ENCODE measurements at regions not wholly inside any gene's neighbourhood (a gene's known extent, or its start where the extent isn't known, plus 50 kb on each side); places are given as distances from the start of the nearest gene placed in this dataset.

DNA sequence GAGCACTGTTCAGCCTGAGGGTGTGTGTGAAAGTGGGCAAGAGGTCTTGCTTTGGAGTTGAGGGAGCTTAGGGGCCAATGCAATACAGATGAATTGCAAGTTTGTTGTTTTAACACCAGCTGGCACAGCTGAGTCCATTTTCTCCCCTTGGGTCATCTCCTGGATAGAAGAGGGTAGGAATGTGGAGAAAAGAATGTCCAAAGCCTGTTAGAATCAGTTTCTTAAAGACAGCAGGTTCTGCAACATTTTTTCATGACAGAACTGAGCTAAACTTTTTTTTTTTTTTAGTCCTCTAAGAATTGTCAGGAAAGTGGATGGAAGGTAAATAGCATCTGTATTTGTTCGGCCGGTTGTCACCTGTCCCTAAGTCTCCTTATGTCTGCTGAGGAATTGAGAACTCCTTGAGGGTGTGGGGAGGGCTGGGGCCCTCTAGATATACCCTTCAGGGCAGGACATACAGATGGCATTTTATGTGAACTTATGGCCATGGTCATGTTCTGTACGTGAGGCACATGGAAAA is 211.1 kb upstream of the CADM1 start:
- in situ Hi-C loops (cut with HindIII; ENCODE audit: low pct_unique_long_range_greater_than_20kb, low sequenced_read_pairs) (no loop called here), intact Hi-C loops (cut with micrococcal nuclease; ENCODE audit: unreplicated experiment) (no loop called here)
- no TSS peak for BruUV-seq (replicated peaks)
- Histone ChIP-seq H3K4me1 (ENCODE audit: control insufficient read depth, insufficient read depth, low read length) (no peaks in the 10 kb centered on the region), H3K27ac (ENCODE audit: low read length) (no peak overlapping the region), H3K9me3 (ENCODE audit: control insufficient read depth, insufficient read depth, low read depth, low read length) (no peaks in the 10 kb centered on the region), H3K4me3 (ENCODE audit: low read depth in 2 of 2, low read length in 2 of 2) (no peak overlapping the region), H3K36me3 (ENCODE audit: control insufficient read depth, insufficient read depth, low read length) (no peaks in the 10 kb centered on the region), H3K27me3 (ENCODE audit: control insufficient read depth, insufficient read depth, low read length) (no peaks in the 10 kb centered on the region; the same call in 1 of the 2 replicates)
- ChIA-PET CTCF (no interaction called here), POLR2A (no interaction called here)
- no peak for ATAC-seq
- TF ChIP-seq POLR2AphosphoS5 (IDR thresholded peaks at IDR 0.05; ENCODE audit: low read depth, low read length) (no peak), TCF7L2 (IDR thresholded peaks at IDR 0.05; ENCODE audit: low read depth, low read length) (no peak), SIN3A (IDR thresholded peaks at IDR 0.05; ENCODE audit: borderline replicate concordance, insufficient read depth, low read depth, low read length) (no peak)
- TF ChIP-seq, protein P1, sequence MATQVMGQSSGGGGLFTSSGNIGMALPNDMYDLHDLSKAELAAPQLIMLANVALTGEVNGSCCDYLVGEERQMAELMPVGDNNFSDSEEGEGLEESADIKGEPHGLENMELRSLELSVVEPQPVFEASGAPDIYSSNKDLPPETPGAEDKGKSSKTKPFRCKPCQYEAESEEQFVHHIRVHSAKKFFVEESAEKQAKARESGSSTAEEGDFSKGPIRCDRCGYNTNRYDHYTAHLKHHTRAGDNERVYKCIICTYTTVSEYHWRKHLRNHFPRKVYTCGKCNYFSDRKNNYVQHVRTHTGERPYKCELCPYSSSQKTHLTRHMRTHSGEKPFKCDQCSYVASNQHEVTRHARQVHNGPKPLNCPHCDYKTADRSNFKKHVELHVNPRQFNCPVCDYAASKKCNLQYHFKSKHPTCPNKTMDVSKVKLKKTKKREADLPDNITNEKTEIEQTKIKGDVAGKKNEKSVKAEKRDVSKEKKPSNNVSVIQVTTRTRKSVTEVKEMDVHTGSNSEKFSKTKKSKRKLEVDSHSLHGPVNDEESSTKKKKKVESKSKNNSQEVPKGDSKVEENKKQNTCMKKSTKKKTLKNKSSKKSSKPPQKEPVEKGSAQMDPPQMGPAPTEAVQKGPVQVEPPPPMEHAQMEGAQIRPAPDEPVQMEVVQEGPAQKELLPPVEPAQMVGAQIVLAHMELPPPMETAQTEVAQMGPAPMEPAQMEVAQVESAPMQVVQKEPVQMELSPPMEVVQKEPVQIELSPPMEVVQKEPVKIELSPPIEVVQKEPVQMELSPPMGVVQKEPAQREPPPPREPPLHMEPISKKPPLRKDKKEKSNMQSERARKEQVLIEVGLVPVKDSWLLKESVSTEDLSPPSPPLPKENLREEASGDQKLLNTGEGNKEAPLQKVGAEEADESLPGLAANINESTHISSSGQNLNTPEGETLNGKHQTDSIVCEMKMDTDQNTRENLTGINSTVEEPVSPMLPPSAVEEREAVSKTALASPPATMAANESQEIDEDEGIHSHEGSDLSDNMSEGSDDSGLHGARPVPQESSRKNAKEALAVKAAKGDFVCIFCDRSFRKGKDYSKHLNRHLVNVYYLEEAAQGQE (IDR thresholded peaks at IDR 0.05; ENCODE audit: insufficient read depth in 1 of 2, low read depth in 2 of 2, low read length in 1 of 2), result no peak
- TF ChIP-seq, protein P2, sequence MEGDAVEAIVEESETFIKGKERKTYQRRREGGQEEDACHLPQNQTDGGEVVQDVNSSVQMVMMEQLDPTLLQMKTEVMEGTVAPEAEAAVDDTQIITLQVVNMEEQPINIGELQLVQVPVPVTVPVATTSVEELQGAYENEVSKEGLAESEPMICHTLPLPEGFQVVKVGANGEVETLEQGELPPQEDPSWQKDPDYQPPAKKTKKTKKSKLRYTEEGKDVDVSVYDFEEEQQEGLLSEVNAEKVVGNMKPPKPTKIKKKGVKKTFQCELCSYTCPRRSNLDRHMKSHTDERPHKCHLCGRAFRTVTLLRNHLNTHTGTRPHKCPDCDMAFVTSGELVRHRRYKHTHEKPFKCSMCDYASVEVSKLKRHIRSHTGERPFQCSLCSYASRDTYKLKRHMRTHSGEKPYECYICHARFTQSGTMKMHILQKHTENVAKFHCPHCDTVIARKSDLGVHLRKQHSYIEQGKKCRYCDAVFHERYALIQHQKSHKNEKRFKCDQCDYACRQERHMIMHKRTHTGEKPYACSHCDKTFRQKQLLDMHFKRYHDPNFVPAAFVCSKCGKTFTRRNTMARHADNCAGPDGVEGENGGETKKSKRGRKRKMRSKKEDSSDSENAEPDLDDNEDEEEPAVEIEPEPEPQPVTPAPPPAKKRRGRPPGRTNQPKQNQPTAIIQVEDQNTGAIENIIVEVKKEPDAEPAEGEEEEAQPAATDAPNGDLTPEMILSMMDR (IDR thresholded peaks at IDR 0.05), result no peak
- DNase-seq (ENCODE audit: low read depth, low spot score), result no peak

DNA sequence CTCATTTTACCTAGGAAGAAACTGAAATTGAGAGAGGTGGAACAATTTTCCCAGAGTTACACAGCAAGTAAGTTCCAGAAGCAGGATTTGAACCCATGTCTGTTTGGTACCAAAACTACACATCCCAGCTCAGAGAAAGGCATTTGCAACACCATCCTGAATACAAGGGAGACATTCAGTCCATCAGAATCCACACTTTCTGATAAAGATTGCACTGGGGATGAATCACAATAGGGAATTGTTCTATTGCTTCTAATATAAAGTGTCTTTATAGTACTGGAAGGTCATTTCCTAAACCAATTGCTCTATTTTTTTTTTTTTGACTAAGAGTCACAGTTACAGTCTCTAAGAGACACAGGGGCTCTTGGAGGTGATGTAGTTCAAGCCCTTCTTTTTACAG is 208.1 kb upstream of the CADM1 start:
- POLR2A ChIA-PET, result interaction anchor here (0.7 kb wide), 1 partner anchor 45 kb away, joined by 6 read pairs; no protein-coding TSS in a partner anchor

More for the DNA sequence above, 208.1 kb upstream of the CADM1 start:
- Histone ChIP-seq H3K4me3 (ENCODE audit: low read depth in 2 of 2, low read length in 2 of 2) (no peak overlapping the region), H3K27ac (ENCODE audit: low read length) (no peak overlapping the region), H3K27me3 (ENCODE audit: control insufficient read depth, insufficient read depth, low read length) (no peaks in the 10 kb centered on the region; the same call in 1 of the 2 replicates), H3K36me3 (ENCODE audit: control insufficient read depth, insufficient read depth, low read length) (no peaks in the 10 kb centered on the region), H3K4me1 (ENCODE audit: control insufficient read depth, insufficient read depth, low read length) (no peaks in the 10 kb centered on the region), H3K9me3 (ENCODE audit: control insufficient read depth, insufficient read depth, low read depth, low read length) (no peaks in the 10 kb centered on the region)
- TF ChIP-seq, protein P1 (IDR thresholded peaks at IDR 0.05; ENCODE audit: insufficient read depth in 1 of 2, low read depth in 2 of 2, low read length in 1 of 2), result no peak
- TF ChIP-seq SIN3A (IDR thresholded peaks at IDR 0.05; ENCODE audit: borderline replicate concordance, insufficient read depth, low read depth, low read length), result no peak
- no peak for TF ChIP-seq TCF7L2 (IDR thresholded peaks at IDR 0.05; ENCODE audit: low read depth, low read length)
- intact Hi-C loops (cut with micrococcal nuclease; ENCODE audit: unreplicated experiment), result no loop called here
- CTCF ChIA-PET, result no interaction called here
- no peak for DNase-seq (ENCODE audit: low read depth, low spot score)
- in situ Hi-C loops (cut with HindIII; ENCODE audit: low pct_unique_long_range_greater_than_20kb, low sequenced_read_pairs), result no loop called here
- BruUV-seq (replicated peaks), result no TSS peak
- ATAC-seq, result no peak
